ENCODE measurements at regions not wholly inside any gene's neighbourhood (a gene's known extent, or its start where the extent isn't known, plus 50 kb on each side); places are given as distances from the start of the nearest gene placed in this dataset.

GRCh38 chr6:169923468-169924464 lies 172.3 kb downstream of the ERMARD start:
- Histone ChIP-seq H3K27me3 (peaks cover 2% of the 10 kb centered on the region), H3K4me1 (peaks cover 4% of the 10 kb centered on the region), H3K27ac (no peak overlapping the region), H3K9me3 (no peaks in the 10 kb centered on the region), H3K4me3 (no peak overlapping the region), H3K36me3 (no peaks in the 10 kb centered on the region)
- no peak for DNase-seq
- TF ChIP-seq, protein P1, sequence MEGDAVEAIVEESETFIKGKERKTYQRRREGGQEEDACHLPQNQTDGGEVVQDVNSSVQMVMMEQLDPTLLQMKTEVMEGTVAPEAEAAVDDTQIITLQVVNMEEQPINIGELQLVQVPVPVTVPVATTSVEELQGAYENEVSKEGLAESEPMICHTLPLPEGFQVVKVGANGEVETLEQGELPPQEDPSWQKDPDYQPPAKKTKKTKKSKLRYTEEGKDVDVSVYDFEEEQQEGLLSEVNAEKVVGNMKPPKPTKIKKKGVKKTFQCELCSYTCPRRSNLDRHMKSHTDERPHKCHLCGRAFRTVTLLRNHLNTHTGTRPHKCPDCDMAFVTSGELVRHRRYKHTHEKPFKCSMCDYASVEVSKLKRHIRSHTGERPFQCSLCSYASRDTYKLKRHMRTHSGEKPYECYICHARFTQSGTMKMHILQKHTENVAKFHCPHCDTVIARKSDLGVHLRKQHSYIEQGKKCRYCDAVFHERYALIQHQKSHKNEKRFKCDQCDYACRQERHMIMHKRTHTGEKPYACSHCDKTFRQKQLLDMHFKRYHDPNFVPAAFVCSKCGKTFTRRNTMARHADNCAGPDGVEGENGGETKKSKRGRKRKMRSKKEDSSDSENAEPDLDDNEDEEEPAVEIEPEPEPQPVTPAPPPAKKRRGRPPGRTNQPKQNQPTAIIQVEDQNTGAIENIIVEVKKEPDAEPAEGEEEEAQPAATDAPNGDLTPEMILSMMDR (IDR thresholded peaks at IDR 0.05), result no peak
- intact Hi-C loops (cut with DNase I), result no loop called here
- ATAC-seq, result no peak

DNA sequence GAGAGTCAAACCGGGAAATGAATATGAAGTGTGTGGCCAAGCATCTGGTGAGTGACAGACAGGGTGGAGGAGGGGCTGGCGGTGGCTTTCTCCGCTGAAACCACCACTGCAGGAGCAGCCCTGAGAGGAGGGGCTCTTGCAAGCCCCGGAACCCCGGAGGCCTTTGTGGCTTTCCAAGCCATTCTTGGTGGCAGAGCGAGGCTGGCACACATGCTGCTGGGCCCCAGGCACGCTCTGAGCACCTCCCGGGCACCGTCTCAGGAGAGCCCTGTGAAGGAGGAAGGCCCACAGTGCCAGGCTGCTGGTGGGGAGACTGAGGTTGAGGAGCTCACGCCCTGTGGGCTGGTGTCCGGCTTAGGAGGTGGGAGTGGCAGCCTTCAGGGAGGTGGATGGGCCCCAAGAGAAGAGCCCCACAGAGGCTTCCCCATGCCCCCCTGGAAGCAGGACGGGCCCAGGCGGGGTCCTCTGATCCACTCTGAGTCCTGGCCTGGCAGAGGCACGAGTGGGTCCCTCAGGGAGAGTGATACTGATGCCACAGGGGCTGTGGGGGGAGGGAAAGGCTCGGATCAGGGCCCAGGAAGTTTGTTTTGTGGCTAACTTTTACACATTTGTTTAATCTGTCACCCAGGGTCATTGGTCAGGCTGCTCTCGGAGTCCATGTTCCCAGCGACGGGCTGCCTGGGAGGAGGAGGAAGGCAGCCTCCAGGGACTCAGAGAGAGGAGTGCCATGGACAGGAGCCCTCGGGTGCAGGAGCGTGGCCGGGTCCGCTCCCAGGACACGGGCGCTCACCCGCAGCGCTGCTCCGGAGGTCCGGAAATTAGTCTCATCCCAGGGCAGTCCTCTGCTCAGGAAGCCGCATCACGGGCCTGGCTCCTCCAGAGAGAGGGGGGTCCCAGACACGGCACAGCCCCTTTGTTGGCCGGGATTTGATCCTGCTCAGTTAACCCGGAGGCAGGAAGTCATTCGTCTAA lies 170.7 kb downstream of the ERMARD start:
- Histone ChIP-seq H3K9me3 (no peaks in the 10 kb centered on the region), H3K4me1 (peaks cover 4% of the 10 kb centered on the region), H3K27ac (no peak overlapping the region), H3K4me3 (no peak overlapping the region), H3K36me3 (no peaks in the 10 kb centered on the region), H3K27me3 (no peaks in the 10 kb centered on the region)
- no peak for DNase-seq
- intact Hi-C loops (cut with DNase I), result no loop called here
- TF ChIP-seq, protein P1 (IDR thresholded peaks at IDR 0.05), result no peak
- peak; percentile 16 for ATAC-seq

GRCh38 chr6:169921217-169921616 lies 169.8 kb downstream of the ERMARD start:
- Histone ChIP-seq H3K36me3 (no peaks in the 10 kb centered on the region), H3K9me3 (no peaks in the 10 kb centered on the region), H3K27ac (no peak overlapping the region), H3K4me1 (peaks cover 4% of the 10 kb centered on the region), H3K4me3 (no peak overlapping the region), H3K27me3 (no peaks in the 10 kb centered on the region)
- TF ChIP-seq, protein P1 (IDR thresholded peaks at IDR 0.05), result no peak
- ATAC-seq (no peak), DNase-seq (no peak)
- intact Hi-C loops (cut with DNase I), result no loop called here

DNA sequence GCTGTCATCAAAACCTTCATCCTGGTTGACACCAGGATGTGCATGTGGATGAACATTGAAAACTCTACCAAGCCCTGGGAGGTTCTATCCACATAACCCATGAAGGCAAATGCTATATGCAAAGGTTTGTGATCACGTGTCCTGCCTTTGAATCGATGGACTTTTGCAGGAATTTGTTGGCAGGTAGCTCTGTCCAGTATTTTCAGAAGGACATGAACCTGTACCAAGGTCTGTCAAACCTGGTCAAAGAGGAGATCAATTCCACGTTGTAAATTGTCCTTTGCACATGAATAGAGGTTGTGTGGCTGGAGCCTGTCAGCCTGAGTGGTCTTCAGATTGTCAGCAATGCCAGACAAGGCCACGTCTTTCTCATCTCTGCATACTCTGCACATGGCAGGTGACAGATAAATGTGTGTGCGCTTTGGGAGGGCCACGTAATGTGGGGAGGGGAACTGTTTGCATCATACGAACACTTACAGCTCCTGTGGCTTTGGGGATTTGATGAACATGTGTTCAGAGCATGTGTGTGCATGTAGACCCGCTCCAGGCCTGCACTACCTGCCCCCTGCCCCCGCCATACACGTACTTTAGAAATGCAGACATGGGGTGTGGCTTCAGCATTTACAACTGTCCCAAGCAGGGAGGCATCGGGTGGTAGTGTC lies 169.1 kb downstream of the ERMARD start:
- intact Hi-C loops (cut with DNase I), result no loop called here
- Histone ChIP-seq H3K4me1 (peaks cover 6% of the 10 kb centered on the region), H3K36me3 (no peaks in the 10 kb centered on the region), H3K9me3 (no peaks in the 10 kb centered on the region), H3K27ac (no peak overlapping the region), H3K27me3 (no peaks in the 10 kb centered on the region), H3K4me3 (no peak overlapping the region)
- TF ChIP-seq, protein P1 (IDR thresholded peaks at IDR 0.05), result no peak
- DNase-seq (no peak), ATAC-seq (no peak)

- ATAC-seq (no peak), DNase-seq (no peak)
- Histone ChIP-seq H3K27me3 (no peaks in the 10 kb centered on the region), H3K4me1 (peaks cover 8% of the 10 kb centered on the region), H3K4me3 (no peak overlapping the region), H3K27ac (no peak overlapping the region), H3K36me3 (no peaks in the 10 kb centered on the region), H3K9me3 (no peaks in the 10 kb centered on the region)
- TF ChIP-seq, protein P1 (IDR thresholded peaks at IDR 0.05), result no peak
- intact Hi-C loops (cut with DNase I), result no loop called here
These were observed 167.6 kb downstream of the ERMARD start for GRCh38 chr6:169918954-169919549.

All from upper lobe of right lung (tissue), 1 donor.